Hepatocyte (in vitro differentiated cells): ENCODE measurements at regions not wholly inside any gene's neighbourhood (a gene's known extent, or its start where the extent isn't known, plus 50 kb on each side); places are given as distances from the start of the nearest gene placed in this dataset.

Source experiments
- EZH2 ChIP-seq: fragments of 200-600 bp; sonication (generic); IDR thresholded peaks from 2 replicates; pipeline ENCODE4 v1.6.1; 2016; ENCODE audit warnings: antibody characterized with exemption, mild to moderate bottlenecking, borderline replicate concordance
- EZH2phosphoT487 ChIP-seq: fragments of 200-600 bp; sonication (generic); IDR thresholded peaks from one replicate; pipeline ENCODE4 v1.6.1; 2018; ENCODE audit warnings: antibody characterized with exemption, mild to moderate bottlenecking, low read depth, moderate library complexity; ENCODE audit not compliant: unreplicated experiment, severe bottlenecking
- TF ChIP-seq, protein P1 (sequence below): fragments of 200-600 bp; sonication (generic); IDR thresholded peaks from 2 replicates; pipeline ENCODE4 v1.5.1; 2016; ENCODE audit warnings: antibody characterized with exemption, mild to moderate bottlenecking; ENCODE audit not compliant: poor library complexity

DNA sequence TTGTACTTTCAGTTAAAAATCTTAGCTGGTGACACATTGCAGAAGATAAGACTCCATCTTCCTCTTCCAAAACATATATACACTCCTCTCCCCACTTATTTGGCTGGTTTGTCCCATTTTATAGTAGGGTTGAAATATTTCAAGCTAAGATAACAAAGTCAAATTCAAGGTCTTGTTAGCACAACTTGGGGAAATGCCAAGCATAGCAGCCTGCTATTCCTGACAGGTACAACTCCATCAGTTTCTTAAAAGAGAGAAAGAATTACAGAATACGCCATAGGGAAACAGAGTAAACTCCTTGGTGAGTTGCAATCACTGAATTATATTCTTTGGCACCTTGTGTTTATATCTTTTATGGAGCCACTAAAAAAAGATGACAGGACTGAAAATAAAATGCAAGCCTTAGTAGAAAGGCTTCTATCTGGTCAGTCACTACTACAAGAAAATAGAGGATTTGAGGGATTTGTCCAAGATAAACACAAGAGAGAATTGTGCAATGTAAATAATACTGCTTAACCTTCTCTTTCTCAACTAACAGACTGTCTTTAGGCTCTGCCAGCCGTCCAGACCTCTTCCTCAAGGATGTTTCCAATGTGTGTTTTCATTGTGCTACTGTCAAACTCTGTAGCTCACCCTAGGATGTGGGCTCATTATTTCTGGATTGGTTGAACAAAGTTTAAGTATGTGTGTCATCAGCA, 170.3 kb downstream of the VEGFC start:
- TF ChIP-seq, protein P1, sequence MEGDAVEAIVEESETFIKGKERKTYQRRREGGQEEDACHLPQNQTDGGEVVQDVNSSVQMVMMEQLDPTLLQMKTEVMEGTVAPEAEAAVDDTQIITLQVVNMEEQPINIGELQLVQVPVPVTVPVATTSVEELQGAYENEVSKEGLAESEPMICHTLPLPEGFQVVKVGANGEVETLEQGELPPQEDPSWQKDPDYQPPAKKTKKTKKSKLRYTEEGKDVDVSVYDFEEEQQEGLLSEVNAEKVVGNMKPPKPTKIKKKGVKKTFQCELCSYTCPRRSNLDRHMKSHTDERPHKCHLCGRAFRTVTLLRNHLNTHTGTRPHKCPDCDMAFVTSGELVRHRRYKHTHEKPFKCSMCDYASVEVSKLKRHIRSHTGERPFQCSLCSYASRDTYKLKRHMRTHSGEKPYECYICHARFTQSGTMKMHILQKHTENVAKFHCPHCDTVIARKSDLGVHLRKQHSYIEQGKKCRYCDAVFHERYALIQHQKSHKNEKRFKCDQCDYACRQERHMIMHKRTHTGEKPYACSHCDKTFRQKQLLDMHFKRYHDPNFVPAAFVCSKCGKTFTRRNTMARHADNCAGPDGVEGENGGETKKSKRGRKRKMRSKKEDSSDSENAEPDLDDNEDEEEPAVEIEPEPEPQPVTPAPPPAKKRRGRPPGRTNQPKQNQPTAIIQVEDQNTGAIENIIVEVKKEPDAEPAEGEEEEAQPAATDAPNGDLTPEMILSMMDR = no peak
- no peak for TF ChIP-seq EZH2
- TF ChIP-seq EZH2phosphoT487 = no peak
